Stomach smooth muscle (tissue), 2 donors: ENCODE measurements at regions not wholly inside any gene's neighbourhood (a gene's known extent, or its start where the extent isn't known, plus 50 kb on each side); places are given as distances from the start of the nearest gene placed in this dataset.
"Not testable (repeated sequence)": the region's sequence is repeated elsewhere in the genome, so short reads cannot be mapped to it uniquely, and the experiment has no call there.

ENCODE experiments used
- H3K27ac ChIP-seq: one replicate; pipeline ENCODE4 v1.7.0; 2013; ENCODE audit warnings: mild to moderate bottlenecking, low read length, inconsistent platforms
- H3K27me3 ChIP-seq, 2 donors: one replicate each; pipeline ENCODE4 v1.7.0; 2013; ENCODE audit warnings: low read length in 2 of 2; ENCODE audit not compliant: insufficient read depth in 2 of 2, control insufficient read depth in 1 of 2
- H3K36me3 ChIP-seq, 2 donors: one replicate each; pipeline ENCODE4 v1.7.0; 2013; ENCODE audit warnings: low read length in 2 of 2; ENCODE audit not compliant: control insufficient read depth in 2 of 2, insufficient read depth in 2 of 2
- H3K4me1 ChIP-seq: one replicate; pipeline ENCODE4 v1.7.0; 2013; ENCODE audit warnings: low read length; ENCODE audit not compliant: control insufficient read depth, insufficient read depth
- H3K4me3 ChIP-seq, 2 donors: one replicate each; pipeline ENCODE4 v1.7.0; 2013; ENCODE audit warnings: low read length in 2 of 2
- H3K9ac ChIP-seq, 2 donors: one replicate each; pipeline ENCODE4 v1.7.0; 2013; ENCODE audit warnings: low read length in 2 of 2, mild to moderate bottlenecking in 1 of 2
- H3K9me3 ChIP-seq, 2 donors: one replicate each; pipeline ENCODE4 v1.7.0; 2013; ENCODE audit warnings: low read length in 2 of 2; ENCODE audit not compliant: control insufficient read depth in 2 of 2
- donor health status: healthy.
- donor health status: Pancreatic carcinoma.

DNA sequence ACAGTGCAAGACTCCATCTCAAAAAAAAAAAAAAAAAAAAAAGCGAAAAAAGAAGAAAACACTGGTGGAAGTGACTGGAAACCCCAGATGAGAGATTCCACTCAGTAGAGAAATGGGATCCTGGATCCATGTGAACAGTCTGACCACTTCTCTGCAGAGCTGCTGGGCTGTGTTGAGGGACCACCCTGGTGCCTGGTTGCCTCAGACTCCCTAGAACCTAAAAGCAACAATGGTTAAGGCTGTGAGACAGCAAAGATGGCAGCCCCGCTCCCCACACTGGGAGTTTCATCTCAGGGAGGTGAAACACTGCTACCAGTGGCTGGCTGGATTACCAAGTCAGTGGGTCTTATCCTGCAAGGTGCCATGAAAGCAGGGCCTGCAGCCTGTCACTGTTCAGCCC is 152.8 kb upstream of the ARSJ start:
- Histone ChIP-seq H3K36me3 (no peaks in the 10 kb centered on the region), H3K27ac (no peak overlapping the region), H3K27me3 (no peaks in the 10 kb centered on the region), H3K4me1 (no peaks in the 10 kb centered on the region), H3K9me3 (no peaks in the 10 kb centered on the region), H3K4me3 (no peak overlapping the region), H3K9ac (no peak overlapping the region)

DNA sequence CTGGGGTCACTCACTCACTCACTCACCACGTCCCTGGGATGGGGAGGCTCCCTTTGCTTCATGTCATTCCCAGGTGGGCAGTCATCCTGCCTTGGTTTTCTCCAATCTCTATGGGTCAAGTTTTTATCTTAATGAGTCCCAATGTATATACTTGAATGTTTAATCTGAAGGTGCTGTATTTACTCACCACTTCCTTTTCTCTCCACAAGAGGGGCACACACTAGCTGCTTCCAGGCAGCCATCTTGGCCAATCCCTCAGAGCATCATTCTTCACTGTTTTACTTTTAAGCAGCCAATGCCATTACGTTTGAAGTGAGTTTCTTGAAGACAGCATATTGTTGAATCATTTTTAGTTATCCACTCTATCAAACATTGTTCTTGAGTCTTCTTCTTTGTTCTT is 153.4 kb upstream of the ARSJ start:
- no peak overlapping the region for H3K27ac ChIP-seq
- no peaks in the 10 kb centered on the region for H3K36me3 ChIP-seq
- H3K4me1 ChIP-seq, result no peaks in the 10 kb centered on the region
- no peak overlapping the region for H3K9ac ChIP-seq
- no peaks in the 10 kb centered on the region for H3K9me3 ChIP-seq
- H3K4me3 ChIP-seq, result no peak overlapping the region
- no peaks in the 10 kb centered on the region for H3K27me3 ChIP-seq

DNA sequence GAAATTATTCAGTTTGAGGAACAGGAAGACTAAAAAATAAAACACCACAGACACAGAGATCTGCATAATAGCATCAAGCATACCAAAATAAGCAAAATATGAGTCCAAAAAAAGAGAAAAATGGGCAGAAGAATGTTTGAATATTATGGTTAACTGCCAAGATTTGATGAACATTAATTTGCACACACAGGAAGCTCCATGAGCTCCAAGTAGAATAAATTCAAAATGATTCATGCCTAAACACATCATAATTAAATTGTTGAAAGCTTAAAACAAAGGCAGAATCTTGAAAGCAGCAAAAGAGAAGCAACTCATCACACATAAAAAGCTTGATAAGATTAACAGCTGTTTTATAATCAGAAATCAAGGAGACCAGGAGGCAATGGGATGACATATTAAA is 156.6 kb upstream of the ARSJ start:
- Histone ChIP-seq H3K27me3 (no peaks in the 10 kb centered on the region), H3K4me1 (no peaks in the 10 kb centered on the region), H3K4me3 (no peak overlapping the region), H3K36me3 (no peaks in the 10 kb centered on the region), H3K9ac (no peak overlapping the region), H3K27ac (no peak overlapping the region), H3K9me3 (no peaks in the 10 kb centered on the region)

GRCh38 chr4:114137984-114138383 is 158.5 kb upstream of the ARSJ start:
- Histone ChIP-seq H3K36me3 (no peaks in the 10 kb centered on the region), H3K9me3 (no peaks in the 10 kb centered on the region), H3K4me3 (no peak overlapping the region), H3K9ac (no peak overlapping the region), H3K27ac (no peak overlapping the region), H3K4me1 (no peaks in the 10 kb centered on the region), H3K27me3 (no peaks in the 10 kb centered on the region)

DNA sequence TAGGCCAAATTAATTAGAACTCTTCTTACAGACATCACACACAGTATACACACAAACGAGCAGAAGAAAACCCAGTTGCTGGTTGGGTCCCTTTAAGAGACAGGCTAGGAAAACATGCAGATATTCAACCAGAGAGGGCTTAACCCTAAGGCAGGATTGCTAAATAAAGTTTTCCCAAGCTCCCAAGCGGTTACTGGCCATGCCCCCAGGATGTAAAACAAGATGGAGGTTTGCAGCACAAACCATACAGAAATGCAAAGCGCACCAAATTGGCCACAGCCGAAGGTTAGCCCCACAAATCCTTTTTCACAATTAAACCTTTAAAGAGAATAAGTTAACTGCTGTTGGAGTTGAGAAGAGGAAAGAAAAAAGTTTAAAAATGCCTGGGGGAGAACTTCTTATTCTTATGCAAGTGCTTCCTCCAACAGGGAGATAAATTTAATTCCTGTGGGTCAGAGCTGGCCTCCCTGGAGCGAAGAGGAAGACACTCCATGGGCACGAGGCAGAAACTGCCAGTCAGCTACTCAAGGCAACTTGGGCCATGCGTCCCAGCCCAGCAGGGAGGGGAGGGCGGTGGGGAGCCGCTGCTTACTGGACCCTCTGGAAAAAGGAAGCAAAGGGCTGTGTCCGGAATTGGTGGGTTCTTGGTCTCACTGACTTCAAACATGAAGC is 167.6 kb upstream of the ARSJ start:
- no peaks in the 10 kb centered on the region for H3K36me3 ChIP-seq

GRCh38 chr4:114147619-114148208 is 168.3 kb upstream of the ARSJ start:
- not testable (repeated sequence) for H3K27me3 ChIP-seq, H3K4me3 ChIP-seq, H3K9me3 ChIP-seq, H3K27ac ChIP-seq, H3K36me3 ChIP-seq, H3K4me1 ChIP-seq, H3K9ac ChIP-seq

More for the DNA sequence above, 167.6 kb upstream of the ARSJ start:
- no peaks in the 10 kb centered on the region for H3K4me1 ChIP-seq
- H3K9ac ChIP-seq, result no peak overlapping the region
- H3K9me3 ChIP-seq, result no peaks in the 10 kb centered on the region
- no peaks in the 10 kb centered on the region for H3K27me3 ChIP-seq
- no peak overlapping the region for H3K27ac ChIP-seq
- H3K4me3 ChIP-seq, result no peak overlapping the region

- H3K27me3 ChIP-seq, H3K9me3 ChIP-seq, H3K27ac ChIP-seq, H3K36me3 ChIP-seq, H3K9ac ChIP-seq, H3K4me1 ChIP-seq, H3K4me3 ChIP-seq: not testable (repeated sequence)
These were observed 169.1 kb upstream of the ARSJ start for GRCh38 chr4:114148372-114149070.

- H3K9ac ChIP-seq, result no peak overlapping the region
- H3K4me1 ChIP-seq, result no peaks in the 10 kb centered on the region
- no peaks in the 10 kb centered on the region for H3K27me3 ChIP-seq
- no peak overlapping the region for H3K27ac ChIP-seq
- H3K4me3 ChIP-seq, result no peak overlapping the region
- H3K9me3 ChIP-seq, result no peaks in the 10 kb centered on the region
- no peaks in the 10 kb centered on the region for H3K36me3 ChIP-seq
These were observed 176.9 kb upstream of the ARSJ start for GRCh38 chr4:114156371-114156770.

GRCh38 chr4:114161809-114162208 is 182.4 kb upstream of the ARSJ start:
- Histone ChIP-seq H3K4me3 (no peak overlapping the region), H3K36me3 (no peaks in the 10 kb centered on the region), H3K27ac (no peak overlapping the region), H3K27me3 (no peaks in the 10 kb centered on the region), H3K4me1 (no peaks in the 10 kb centered on the region), H3K9me3 (no peaks in the 10 kb centered on the region), H3K9ac (no peak overlapping the region)

DNA sequence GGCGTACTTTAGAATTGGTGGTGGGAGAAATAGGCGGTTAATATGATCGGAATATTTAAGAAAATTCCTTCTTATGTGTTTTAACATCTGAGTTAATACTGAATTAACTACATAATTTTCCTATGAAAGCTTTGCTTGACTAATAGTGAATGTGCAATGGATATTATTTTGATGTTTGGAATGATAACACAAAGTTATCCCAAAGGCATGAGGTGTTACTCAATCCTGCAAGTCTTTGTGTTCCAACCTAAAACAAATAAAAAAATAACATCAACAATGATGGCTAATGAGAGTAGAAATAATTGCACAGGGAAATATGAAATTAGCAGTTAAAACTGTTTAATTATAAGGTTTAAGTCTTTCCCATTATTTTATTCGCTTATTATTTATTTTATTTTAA is 183.6 kb upstream of the ARSJ start:
- Histone ChIP-seq H3K4me3 (no peak overlapping the region), H3K36me3 (no peaks in the 10 kb centered on the region), H3K9me3 (no peaks in the 10 kb centered on the region), H3K27ac (no peak overlapping the region), H3K9ac (no peak overlapping the region), H3K27me3 (no peaks in the 10 kb centered on the region), H3K4me1 (no peaks in the 10 kb centered on the region)

DNA sequence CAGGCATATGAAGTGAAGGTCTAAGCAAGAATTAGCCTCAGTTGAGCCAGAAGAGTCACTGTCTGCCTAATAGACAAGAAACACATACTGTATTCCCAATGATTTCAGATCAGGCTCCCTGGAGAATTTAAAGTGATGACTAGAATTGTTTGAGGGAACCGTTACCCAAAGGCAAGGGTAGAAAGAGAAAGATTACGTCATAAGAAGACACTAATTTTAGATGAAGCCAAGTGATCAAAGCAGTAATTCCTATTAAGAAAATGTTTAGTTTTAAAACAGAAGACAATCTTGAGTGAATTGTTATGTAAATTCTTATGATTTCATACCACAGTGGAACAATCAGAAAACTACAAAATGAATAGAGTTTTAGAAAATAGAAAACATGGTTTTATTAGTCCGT is 194.5 kb upstream of the ARSJ start:
- Histone ChIP-seq H3K9ac (no peak overlapping the region), H3K9me3 (no peaks in the 10 kb centered on the region), H3K27ac (no peak overlapping the region), H3K4me3 (no peak overlapping the region), H3K4me1 (no peaks in the 10 kb centered on the region), H3K36me3 (no peaks in the 10 kb centered on the region), H3K27me3 (no peaks in the 10 kb centered on the region)
